HepG2 (cell line): ENCODE measurements at regions not wholly inside any gene's neighbourhood (a gene's known extent, or its start where the extent isn't known, plus 50 kb on each side); places are given as distances from the start of the nearest gene placed in this dataset.

Source experiments
- CCDC6 ChIP-seq: sonication (generic); formaldehyde crosslinking; IDR thresholded peaks from 2 replicates; pipeline ENCODE4 v1.8.1; 2022; ENCODE audit warnings: mild to moderate bottlenecking, missing genetic modification reagents, moderate library complexity
- CEBPB ChIP-seq: IDR thresholded peaks from 2 replicates; pipeline ENCODE4 v1.6.1; 2011; ENCODE audit warnings: low read depth, low read length, improper control_type of control experiment, borderline replicate concordance
- MEF2D ChIP-seq: sonication (generic); formaldehyde crosslinking; IDR thresholded peaks from 2 replicates; pipeline ENCODE4 v1.5.1; 2020; ENCODE audit warnings: mild to moderate bottlenecking, missing genetic modification reagents
- PCBP1 ChIP-seq: fragments of 200-400 bp; formaldehyde crosslinking; IDR thresholded peaks from 2 replicates; pipeline ENCODE4 v1.6.1; 2017; ENCODE audit warnings: mild to moderate bottlenecking, low read depth, low read length, borderline replicate concordance
- SMYD3 ChIP-seq: sonication (generic); formaldehyde crosslinking; IDR thresholded peaks from 2 replicates; pipeline ENCODE4 v1.8.1; 2023; ENCODE audit warnings: mild to moderate bottlenecking, missing genetic modification reagents
- SNRNP70 ChIP-seq: fragments of 200-400 bp; formaldehyde crosslinking; IDR thresholded peaks from 2 replicates; pipeline ENCODE4 v1.6.1; 2017; ENCODE audit warnings: mild to moderate bottlenecking, low read depth, low read length, moderate library complexity
- SOX13 ChIP-seq, 3 experiments: fragments of 450-650 bp in 1 of 3; sonication (generic) in 1 of 3; formaldehyde crosslinking in 1 of 3; IDR thresholded peaks in 2 of 3; conservative IDR thresholded peaks in 1 of 3; 2 replicates each; pipeline versions ENCODE4 v1.5.0 to v1.6.1; 2016 to 2020; ENCODE audit warnings: antibody characterized with exemption in 1 of 3, mild to moderate bottlenecking in 1 of 3, missing compliant biosample characterization in 1 of 3, missing genetic modification reagents in 1 of 3, moderate library complexity in 1 of 3
- THAP11 ChIP-seq: IDR thresholded peaks from 2 replicates; pipeline ENCODE4 v1.6.1; 2016; ENCODE audit warnings: missing biosample characterization, missing genetic modification reagents
- ZFYVE20 ChIP-seq: sonication (generic); formaldehyde crosslinking; IDR thresholded peaks from 2 replicates; pipeline ENCODE4 v1.8.0; 2023; ENCODE audit warnings: low read depth, mild to moderate bottlenecking, moderate library complexity, missing genetic modification reagents, borderline replicate concordance
- ZNF816 ChIP-seq: sonication (generic); formaldehyde crosslinking; IDR thresholded peaks from 2 replicates; pipeline ENCODE4 v1.8.0; 2022; ENCODE audit warnings: missing genetic modification reagents, mild to moderate bottlenecking, borderline replicate concordance
- ZNF841 ChIP-seq: sonication (generic); formaldehyde crosslinking; IDR thresholded peaks from 2 replicates; pipeline ENCODE4 v1.8.1; 2023; ENCODE audit warnings: missing genetic modification reagents, borderline replicate concordance
- TF ChIP-seq, protein P1 (sequence below): sonication (generic); formaldehyde crosslinking; conservative IDR thresholded peaks from 2 replicates; pipeline ENCODE4 v1.8.0; 2022; ENCODE audit warnings: mild to moderate bottlenecking, moderate library complexity, missing genetic modification reagents
- TF ChIP-seq, protein P2 (sequence below): IDR thresholded peaks from 2 replicates; pipeline ENCODE4 v1.6.1; 2016
- TF ChIP-seq, protein P3 (sequence below), 2 experiments: sonication (generic) in 1 of 2; formaldehyde crosslinking in 1 of 2; IDR thresholded peaks; 2 replicates each; pipeline versions ENCODE4 v1.6.1 to v1.9.0; 2014 to 2022; ENCODE audit warnings: antibody characterized with exemption in 1 of 2, borderline replicate concordance in 1 of 2, inconsistent platforms in 1 of 2, low read depth in 1 of 2, missing genetic modification reagents in 1 of 2
- TF ChIP-seq, protein P4 (sequence below): sonication (generic); formaldehyde crosslinking; IDR thresholded peaks from 2 replicates; pipeline ENCODE4 v1.8.1; 2023; ENCODE audit warnings: mild to moderate bottlenecking, missing genetic modification reagents
- TF ChIP-seq, protein P5 (sequence below): conservative IDR thresholded peaks from 2 replicates; pipeline ENCODE4 v1.6.1; 2018; ENCODE audit warnings: missing genetic modification reagents

DNA sequence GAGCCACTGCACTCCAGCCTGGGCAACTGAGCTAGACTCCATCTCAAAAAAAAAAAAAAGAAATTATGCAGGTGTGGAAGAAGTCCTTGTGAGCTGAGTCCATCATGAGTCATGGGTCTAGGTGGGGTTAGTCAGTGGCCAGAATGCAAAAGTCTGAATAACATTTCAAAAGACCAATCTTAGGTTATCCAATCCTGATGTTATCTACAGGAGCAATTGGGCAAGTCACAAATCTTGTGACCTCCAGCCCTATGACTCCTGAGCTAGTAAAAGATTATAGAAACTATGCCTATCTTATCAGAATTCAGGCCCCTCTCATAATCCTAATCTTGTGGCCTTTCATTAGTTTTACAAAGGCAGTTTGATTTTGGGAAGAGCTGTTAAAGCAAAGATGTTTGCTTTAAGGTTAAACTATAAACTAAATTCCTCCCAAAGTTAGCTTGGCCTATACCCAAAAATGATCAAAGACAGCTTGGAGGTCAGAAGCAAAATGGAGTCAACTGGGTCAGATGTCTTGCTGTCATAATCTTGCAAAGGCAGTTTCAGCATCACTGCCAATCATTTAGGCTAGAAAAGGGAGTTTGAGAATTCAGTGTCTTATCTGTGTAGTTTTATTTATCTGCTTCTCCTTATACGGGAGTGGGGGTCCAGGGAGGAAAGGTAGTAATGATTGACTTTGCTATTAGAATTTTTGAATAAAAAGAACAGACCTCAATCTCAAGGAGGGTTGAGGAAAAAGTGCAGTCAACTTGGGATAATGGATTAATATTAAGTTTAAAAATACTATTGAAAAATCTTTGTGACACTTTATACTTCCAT is 71.2 kb upstream of the TRIM24 start (continued):
- TF ChIP-seq, protein P1, sequence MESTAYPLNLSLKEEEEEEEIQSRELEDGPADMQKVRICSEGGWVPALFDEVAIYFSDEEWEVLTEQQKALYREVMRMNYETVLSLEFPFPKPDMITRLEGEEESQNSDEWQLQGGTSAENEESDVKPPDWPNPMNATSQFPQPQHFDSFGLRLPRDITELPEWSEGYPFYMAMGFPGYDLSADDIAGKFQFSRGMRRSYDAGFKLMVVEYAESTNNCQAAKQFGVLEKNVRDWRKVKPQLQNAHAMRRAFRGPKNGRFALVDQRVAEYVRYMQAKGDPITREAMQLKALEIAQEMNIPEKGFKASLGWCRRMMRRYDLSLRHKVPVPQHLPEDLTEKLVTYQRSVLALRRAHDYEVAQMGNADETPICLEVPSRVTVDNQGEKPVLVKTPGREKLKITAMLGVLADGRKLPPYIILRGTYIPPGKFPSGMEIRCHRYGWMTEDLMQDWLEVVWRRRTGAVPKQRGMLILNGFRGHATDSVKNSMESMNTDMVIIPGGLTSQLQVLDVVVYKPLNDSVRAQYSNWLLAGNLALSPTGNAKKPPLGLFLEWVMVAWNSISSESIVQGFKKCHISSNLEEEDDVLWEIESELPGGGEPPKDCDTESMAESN (CRISPR knock-in tag), result 0 out of 2 replicates have a peak, but pooled peaks have one; percentile 54
- TF ChIP-seq, protein P2, sequence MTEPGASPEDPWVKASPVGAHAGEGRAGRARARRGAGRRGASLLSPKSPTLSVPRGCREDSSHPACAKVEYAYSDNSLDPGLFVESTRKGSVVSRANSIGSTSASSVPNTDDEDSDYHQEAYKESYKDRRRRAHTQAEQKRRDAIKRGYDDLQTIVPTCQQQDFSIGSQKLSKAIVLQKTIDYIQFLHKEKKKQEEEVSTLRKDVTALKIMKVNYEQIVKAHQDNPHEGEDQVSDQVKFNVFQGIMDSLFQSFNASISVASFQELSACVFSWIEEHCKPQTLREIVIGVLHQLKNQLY, result peak; percentile 65; the same call in 1 of the 2 replicates
- TF ChIP-seq ZNF816 (CRISPR knock-in tag) (peak; percentile 51; the same call in 1 of the 2 replicates), SOX13 (IDR thresholded peaks at IDR 0.05) (peak; percentile 76; the same call in 1 of the 2 replicates), SOX13 (CRISPR knock-in tag; conservative IDR thresholded peaks at IDR 0.05 in 1 of 2, IDR thresholded peaks at IDR 0.05 in 1 of 2) (peak in 1 of 2 experiments; percentile 87; a peak in 2 of 4 replicates), SMYD3 (0 out of 2 replicates have a peak, but pooled peaks have one; percentile 33), MEF2D (peak; percentile 84), THAP11 (CRISPR knock-in tag) (peak; percentile 39; the same call in 1 of the 2 replicates), CCDC6 (CRISPR knock-in tag) (peak; percentile 52; the same call in 1 of the 2 replicates), ZNF841 (CRISPR knock-in tag) (no peak), SNRNP70 (no peak), PCBP1 (no peak), CEBPB (peak; percentile 89), ZFYVE20 (CRISPR knock-in tag) (no peak)
- TF ChIP-seq, protein P3, sequence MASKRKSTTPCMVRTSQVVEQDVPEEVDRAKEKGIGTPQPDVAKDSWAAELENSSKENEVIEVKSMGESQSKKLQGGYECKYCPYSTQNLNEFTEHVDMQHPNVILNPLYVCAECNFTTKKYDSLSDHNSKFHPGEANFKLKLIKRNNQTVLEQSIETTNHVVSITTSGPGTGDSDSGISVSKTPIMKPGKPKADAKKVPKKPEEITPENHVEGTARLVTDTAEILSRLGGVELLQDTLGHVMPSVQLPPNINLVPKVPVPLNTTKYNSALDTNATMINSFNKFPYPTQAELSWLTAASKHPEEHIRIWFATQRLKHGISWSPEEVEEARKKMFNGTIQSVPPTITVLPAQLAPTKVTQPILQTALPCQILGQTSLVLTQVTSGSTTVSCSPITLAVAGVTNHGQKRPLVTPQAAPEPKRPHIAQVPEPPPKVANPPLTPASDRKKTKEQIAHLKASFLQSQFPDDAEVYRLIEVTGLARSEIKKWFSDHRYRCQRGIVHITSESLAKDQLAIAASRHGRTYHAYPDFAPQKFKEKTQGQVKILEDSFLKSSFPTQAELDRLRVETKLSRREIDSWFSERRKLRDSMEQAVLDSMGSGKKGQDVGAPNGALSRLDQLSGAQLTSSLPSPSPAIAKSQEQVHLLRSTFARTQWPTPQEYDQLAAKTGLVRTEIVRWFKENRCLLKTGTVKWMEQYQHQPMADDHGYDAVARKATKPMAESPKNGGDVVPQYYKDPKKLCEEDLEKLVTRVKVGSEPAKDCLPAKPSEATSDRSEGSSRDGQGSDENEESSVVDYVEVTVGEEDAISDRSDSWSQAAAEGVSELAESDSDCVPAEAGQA (IDR thresholded peaks at IDR 0.05; ENCODE audit: low read depth), result no peak
- TF ChIP-seq, protein P3 (CRISPR knock-in tag; IDR thresholded peaks at IDR 0.05; ENCODE audit: borderline replicate concordance), result 0 out of 2 replicates have a peak, but pooled peaks have one; percentile 29
- TF ChIP-seq, protein P4, sequence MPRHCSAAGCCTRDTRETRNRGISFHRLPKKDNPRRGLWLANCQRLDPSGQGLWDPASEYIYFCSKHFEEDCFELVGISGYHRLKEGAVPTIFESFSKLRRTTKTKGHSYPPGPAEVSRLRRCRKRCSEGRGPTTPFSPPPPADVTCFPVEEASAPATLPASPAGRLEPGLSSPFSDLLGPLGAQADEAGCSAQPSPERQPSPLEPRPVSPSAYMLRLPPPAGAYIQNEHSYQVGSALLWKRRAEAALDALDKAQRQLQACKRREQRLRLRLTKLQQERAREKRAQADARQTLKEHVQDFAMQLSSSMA (CRISPR knock-in tag), result no peak
- TF ChIP-seq, protein P5, sequence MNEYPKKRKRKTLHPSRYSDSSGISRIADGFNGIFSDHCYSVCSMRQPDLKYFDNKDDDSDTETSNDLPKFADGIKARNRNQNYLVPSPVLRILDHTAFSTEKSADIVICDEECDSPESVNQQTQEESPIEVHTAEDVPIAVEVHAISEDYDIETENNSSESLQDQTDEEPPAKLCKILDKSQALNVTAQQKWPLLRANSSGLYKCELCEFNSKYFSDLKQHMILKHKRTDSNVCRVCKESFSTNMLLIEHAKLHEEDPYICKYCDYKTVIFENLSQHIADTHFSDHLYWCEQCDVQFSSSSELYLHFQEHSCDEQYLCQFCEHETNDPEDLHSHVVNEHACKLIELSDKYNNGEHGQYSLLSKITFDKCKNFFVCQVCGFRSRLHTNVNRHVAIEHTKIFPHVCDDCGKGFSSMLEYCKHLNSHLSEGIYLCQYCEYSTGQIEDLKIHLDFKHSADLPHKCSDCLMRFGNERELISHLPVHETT (CRISPR knock-in tag), result no peak
